Endodermal cell (in vitro differentiated cells): ENCODE measurements at regions not wholly inside any gene's neighbourhood (a gene's known extent, or its start where the extent isn't known, plus 50 kb on each side); places are given as distances from the start of the nearest gene placed in this dataset.

ENCODE experiments used
- DNase-seq: peaks from one replicate; pipeline ENCODE4 v3.0.0-alpha.2; 2017
- H3K27ac ChIP-seq: 2 replicates; pipeline ENCODE4 v1.5.1; 2013; ENCODE audit warnings: mild to moderate bottlenecking, low read depth, low read length, moderate library complexity
- H3K27me3 ChIP-seq: 2 replicates; pipeline ENCODE4 v1.6.1; 2013; ENCODE audit warnings: mild to moderate bottlenecking, low read length, moderate library complexity; ENCODE audit not compliant: insufficient read depth, control insufficient read depth, poor library complexity, severe bottlenecking
- H3K36me3 ChIP-seq: 2 replicates; pipeline ENCODE4 v1.7.0; 2013; ENCODE audit warnings: mild to moderate bottlenecking, low read length, moderate library complexity; ENCODE audit not compliant: control insufficient read depth, insufficient read depth
- H3K4me1 ChIP-seq: one replicate; pipeline ENCODE4 v1.7.0; 2013; ENCODE audit warnings: low read length; ENCODE audit not compliant: control insufficient read depth, insufficient read depth
- H3K4me3 ChIP-seq: 2 replicates; pipeline ENCODE4 v1.5.1; 2013; ENCODE audit warnings: mild to moderate bottlenecking, low read length, moderate library complexity
- H3K9ac ChIP-seq: 2 replicates; pipeline ENCODE4 v1.6.1; 2013; ENCODE audit warnings: mild to moderate bottlenecking, low read length, moderate library complexity; ENCODE audit not compliant: poor library complexity, severe bottlenecking; ENCODE audit errors: extremely low read depth
- H3K9me3 ChIP-seq: 2 replicates; pipeline ENCODE4 v1.6.1; 2013; ENCODE audit warnings: mild to moderate bottlenecking, low read length, moderate library complexity; ENCODE audit not compliant: control insufficient read depth
- H3K27ac Mint-ChIP-seq: 2 replicates; pipeline ENCODE4 v1.8.0; 2020; ENCODE audit warnings: mixed read lengths
- H3K27me3 Mint-ChIP-seq: 2 replicates; pipeline ENCODE4 v1.8.0; 2021; ENCODE audit warnings: mild to moderate bottlenecking, mixed read lengths; ENCODE audit not compliant: insufficient read depth
- H3K36me3 Mint-ChIP-seq: 2 replicates; pipeline ENCODE4 v1.8.0; 2020; ENCODE audit warnings: low read depth, mixed read lengths
- H3K4me1 Mint-ChIP-seq: 2 replicates; pipeline ENCODE4 v1.8.0; 2020; ENCODE audit warnings: mixed read lengths
- H3K4me3 Mint-ChIP-seq: 2 replicates; pipeline ENCODE4 v1.8.0; 2020; ENCODE audit warnings: mild to moderate bottlenecking, moderate library complexity, mixed read lengths
- H3K9me3 Mint-ChIP-seq: 2 replicates; pipeline ENCODE4 v1.8.0; 2020; ENCODE audit warnings: mild to moderate bottlenecking, mixed read lengths
- WGBS, 2 experiments: methylation state at CpG; one replicate each; pipeline versions ENCODE4 v1.1.5 to v1.1.7; 2013; ENCODE audit warnings: missing lambda C conversion rate in 2 of 2, mixed read lengths in 1 of 2; ENCODE audit not compliant: insufficient coverage in 1 of 2, insufficient read length in 1 of 2; 5-methylcytosine and 5-hydroxymethylcytosine counted together
- TF ChIP-seq, protein P1 (sequence below): fragments of 200-600 bp; sonication (generic); conservative IDR thresholded peaks from 2 replicates; pipeline ENCODE4 v1.5.0; 2021; ENCODE audit warnings: antibody characterized with exemption, mild to moderate bottlenecking

DNA sequence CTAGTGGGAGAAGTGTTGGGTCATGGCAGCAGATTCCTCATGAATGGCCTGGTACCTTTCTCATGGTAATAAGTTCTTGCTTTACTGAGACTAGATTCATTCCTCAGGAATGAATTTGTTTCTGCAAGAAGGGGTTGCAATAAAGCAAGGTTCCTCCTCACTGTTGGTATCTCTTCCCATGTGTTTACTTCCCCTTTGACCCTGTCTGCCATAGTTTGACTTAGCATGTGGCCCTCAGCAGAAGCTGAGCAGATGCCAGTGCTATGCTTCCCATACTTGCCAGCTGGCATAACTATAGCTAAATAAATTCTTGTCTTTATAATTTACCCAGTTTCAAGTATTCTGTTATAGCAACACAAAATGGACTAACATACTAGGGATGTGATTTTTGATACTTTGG lies 163.6 kb upstream of the COL8A1 start:
- Mint-ChIP-seq H3K4me3 (no peak overlapping the region), H3K36me3 (no peaks in the 10 kb centered on the region), H3K4me1 (no peaks in the 10 kb centered on the region), H3K27ac (no peak overlapping the region), H3K27me3 (no peaks in the 10 kb centered on the region), H3K9me3 (peaks cover 5% of the 10 kb centered on the region)
- no peaks in the 10 kb centered on the region for H3K9me3 ChIP-seq
- H3K4me1 ChIP-seq: no peaks in the 10 kb centered on the region
- TF ChIP-seq, protein P1, sequence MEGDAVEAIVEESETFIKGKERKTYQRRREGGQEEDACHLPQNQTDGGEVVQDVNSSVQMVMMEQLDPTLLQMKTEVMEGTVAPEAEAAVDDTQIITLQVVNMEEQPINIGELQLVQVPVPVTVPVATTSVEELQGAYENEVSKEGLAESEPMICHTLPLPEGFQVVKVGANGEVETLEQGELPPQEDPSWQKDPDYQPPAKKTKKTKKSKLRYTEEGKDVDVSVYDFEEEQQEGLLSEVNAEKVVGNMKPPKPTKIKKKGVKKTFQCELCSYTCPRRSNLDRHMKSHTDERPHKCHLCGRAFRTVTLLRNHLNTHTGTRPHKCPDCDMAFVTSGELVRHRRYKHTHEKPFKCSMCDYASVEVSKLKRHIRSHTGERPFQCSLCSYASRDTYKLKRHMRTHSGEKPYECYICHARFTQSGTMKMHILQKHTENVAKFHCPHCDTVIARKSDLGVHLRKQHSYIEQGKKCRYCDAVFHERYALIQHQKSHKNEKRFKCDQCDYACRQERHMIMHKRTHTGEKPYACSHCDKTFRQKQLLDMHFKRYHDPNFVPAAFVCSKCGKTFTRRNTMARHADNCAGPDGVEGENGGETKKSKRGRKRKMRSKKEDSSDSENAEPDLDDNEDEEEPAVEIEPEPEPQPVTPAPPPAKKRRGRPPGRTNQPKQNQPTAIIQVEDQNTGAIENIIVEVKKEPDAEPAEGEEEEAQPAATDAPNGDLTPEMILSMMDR: no peak
- H3K27ac ChIP-seq: no peak overlapping the region
- H3K27me3 ChIP-seq: no peaks in the 10 kb centered on the region
- DNase-seq: no peak
- H3K4me3 ChIP-seq: no peak overlapping the region
- no peaks in the 10 kb centered on the region for H3K36me3 ChIP-seq
- H3K9ac ChIP-seq: no peak overlapping the region

DNA sequence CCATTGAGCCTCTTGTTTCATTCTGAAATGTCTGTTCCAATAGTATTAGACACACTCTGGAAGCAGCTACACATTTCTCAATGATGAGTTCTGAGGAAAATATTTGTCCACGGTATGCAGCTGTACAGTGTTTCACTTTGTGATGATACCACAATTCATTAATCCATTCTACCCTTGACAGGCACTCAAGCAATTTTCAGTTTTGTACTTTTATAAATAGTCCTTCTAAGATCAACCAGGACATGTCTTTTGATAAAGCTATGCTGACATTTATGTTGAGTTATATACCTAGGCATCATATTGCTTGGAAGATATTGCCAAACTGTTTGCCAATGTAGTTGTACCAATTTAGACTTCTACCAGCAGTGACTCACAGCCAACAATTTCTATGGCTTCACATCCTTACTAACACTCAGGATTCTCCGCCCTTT lies 165.1 kb upstream of the COL8A1 start:
- TF ChIP-seq, protein P1: no peak
- no peaks in the 10 kb centered on the region for H3K27me3 ChIP-seq
- H3K27ac ChIP-seq: no peak overlapping the region
- no peaks in the 10 kb centered on the region for H3K36me3 Mint-ChIP-seq
- no peaks in the 10 kb centered on the region for H3K36me3 ChIP-seq
- peaks cover 5% of the 10 kb centered on the region for H3K9me3 Mint-ChIP-seq
- H3K27me3 Mint-ChIP-seq: no peaks in the 10 kb centered on the region
- H3K4me1 ChIP-seq: no peaks in the 10 kb centered on the region
- H3K27ac Mint-ChIP-seq: no peak overlapping the region
- WGBS, 2 experiments: 98 to 100% methylated on average over 1 to 2 of the region's 2 CpGs
- H3K4me3 Mint-ChIP-seq: no peak overlapping the region
- H3K4me3 ChIP-seq: no peak overlapping the region
- DNase-seq: no peak
- no peak overlapping the region for H3K9ac ChIP-seq
- no peaks in the 10 kb centered on the region for H3K9me3 ChIP-seq
- no peaks in the 10 kb centered on the region for H3K4me1 Mint-ChIP-seq

DNA sequence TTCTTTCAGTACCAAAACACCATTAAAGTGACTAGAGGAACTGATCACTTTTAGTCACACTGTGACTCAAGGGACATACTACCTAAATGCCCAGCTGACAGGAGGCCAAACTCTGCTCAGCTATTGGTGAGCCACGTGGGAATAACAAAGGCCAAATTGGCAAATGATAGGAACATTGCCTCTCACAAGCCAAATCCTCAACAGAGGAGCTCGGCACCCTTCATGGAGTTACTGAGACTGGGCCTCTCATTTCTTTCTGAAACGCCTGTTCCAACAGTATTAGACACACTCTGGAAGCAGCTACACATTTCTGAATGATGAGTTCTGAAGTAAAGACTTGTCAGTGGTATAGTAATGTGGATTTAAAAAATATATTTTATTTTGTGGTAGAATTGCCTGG lies 166.0 kb upstream of the COL8A1 start:
- H3K4me3 ChIP-seq: no peak overlapping the region
- no peak for DNase-seq
- Mint-ChIP-seq H3K36me3 (no peaks in the 10 kb centered on the region), H3K27me3 (no peaks in the 10 kb centered on the region), H3K4me3 (no peak overlapping the region), H3K9me3 (peaks cover 3% of the 10 kb centered on the region), H3K27ac (no peak overlapping the region), H3K4me1 (no peaks in the 10 kb centered on the region)
- TF ChIP-seq, protein P1: no peak
- H3K4me1 ChIP-seq: no peaks in the 10 kb centered on the region
- no peaks in the 10 kb centered on the region for H3K9me3 ChIP-seq
- H3K9ac ChIP-seq: no peak overlapping the region
- H3K36me3 ChIP-seq: no peaks in the 10 kb centered on the region
- no peaks in the 10 kb centered on the region for H3K27me3 ChIP-seq
- WGBS, 2 experiments: 92 to 94% methylated on average over 3 of the region's 3 CpGs
- no peak overlapping the region for H3K27ac ChIP-seq
